ENCODE measurements at regions not wholly inside any gene's neighbourhood (a gene's known extent, or its start where the extent isn't known, plus 50 kb on each side); places are given as distances from the start of the nearest gene placed in this dataset.
A peak's percentile ranks its signal among the peaks of the same experiment; 100 is the strongest.
"Not testable (repeated sequence)": the region's sequence is repeated elsewhere in the genome, so short reads cannot be mapped to it uniquely, and the experiment has no call there.

DNA sequence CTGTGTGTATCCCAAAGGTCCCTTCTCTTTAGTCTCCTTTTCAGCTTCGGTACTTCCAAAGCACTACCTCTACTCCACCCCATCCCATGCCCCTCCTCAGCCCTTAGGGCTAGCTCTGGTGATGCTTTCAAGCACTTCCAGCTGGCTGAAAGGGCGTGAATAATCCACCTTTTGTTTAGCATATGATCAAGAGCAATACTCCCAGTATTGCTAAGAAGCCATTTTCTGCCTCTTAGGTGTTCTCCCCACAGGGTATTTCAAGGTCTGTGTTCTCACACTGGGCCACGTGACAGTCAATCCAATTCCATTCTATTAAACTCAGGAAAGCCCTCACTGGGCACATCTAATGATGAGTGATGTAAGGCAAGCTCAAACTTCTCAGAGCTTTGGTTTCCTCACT is 298.5 kb upstream of the PROX1 start:
- no peak for DNase-seq

GRCh38 chr1:213690341-213690917 is 297.3 kb upstream of the PROX1 start:
- no peak for DNase-seq

- DNase-seq = no peak
Measured at GRCh38 chr1:213692321-213692720, 295.5 kb upstream of the PROX1 start.

GRCh38 chr1:213693864-213694263 is 293.9 kb upstream of the PROX1 start:
- no peak for DNase-seq

DNA sequence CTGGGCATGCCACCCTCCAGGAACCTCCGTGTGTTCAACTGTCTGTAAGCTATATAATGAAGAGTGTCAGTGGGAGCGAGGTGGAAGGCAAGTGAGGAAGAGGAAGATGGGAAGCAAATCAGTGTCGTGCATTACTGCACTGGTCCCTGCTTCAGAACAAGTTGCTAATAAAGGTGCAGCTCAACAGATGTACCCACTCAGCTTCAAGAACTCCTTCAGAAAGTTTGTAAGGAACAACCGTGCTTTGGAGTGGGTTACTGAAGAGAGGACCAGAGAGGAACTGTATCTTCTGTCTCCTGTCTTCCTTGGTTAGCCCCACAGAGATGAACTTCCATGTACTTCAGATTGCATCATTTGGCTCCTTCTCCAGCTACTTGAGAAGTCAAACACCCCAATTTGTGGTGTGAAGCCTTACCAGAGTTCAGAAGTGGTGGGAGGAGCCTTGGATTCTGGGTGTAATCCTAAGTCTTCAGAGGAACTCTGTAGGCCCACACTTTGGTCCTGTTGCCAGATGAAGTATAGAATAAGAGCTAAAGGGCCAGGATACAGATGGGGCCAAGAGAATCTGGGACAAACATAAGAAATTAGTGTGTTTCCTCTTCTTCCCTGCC is 290.5 kb upstream of the PROX1 start:
- no peak for DNase-seq

- no peak for DNase-seq
Measured at GRCh38 chr1:213698092-213698702, 289.6 kb upstream of the PROX1 start.

DNA sequence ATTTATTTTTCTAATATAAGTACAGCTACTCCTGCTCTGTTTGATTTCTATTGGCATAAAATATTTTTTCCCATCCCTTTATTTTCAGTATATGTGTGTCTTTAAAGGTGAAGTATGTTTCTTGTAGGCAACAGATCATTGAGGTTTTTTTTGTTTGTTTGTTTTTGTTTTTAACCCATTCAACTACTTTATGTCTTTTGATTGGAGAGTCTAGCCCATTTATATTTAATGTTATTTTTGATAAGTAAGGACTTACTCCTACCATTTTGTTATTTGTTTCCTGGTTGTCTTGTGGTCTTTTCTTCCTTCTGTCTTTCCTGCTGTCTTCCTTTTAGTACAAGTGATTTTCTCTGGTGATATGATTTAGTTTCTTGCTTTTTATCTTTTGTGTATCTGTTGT is 285.1 kb upstream of the PROX1 start:
- DNase-seq = no peak

DNA sequence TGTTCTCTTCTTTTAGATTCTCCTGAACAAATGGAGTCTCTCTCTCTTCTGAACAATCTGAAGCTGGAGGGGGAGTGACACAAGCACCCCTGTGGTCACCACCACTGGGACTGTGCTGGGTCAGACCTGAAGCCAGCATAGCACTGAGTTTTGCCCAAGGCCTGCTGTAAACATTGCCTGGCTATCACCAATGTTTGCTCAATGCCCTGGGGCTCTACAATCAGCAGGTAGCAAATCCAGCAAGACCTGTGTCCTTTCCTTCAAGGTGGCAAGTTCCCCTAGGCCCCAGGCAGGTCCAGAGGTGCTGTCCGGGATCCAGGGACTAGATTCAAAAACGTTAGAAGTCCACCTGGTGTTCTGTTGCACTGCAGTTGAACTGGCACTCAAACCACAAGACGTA is 282.8 kb upstream of the PROX1 start:
- no peak for DNase-seq

DNA sequence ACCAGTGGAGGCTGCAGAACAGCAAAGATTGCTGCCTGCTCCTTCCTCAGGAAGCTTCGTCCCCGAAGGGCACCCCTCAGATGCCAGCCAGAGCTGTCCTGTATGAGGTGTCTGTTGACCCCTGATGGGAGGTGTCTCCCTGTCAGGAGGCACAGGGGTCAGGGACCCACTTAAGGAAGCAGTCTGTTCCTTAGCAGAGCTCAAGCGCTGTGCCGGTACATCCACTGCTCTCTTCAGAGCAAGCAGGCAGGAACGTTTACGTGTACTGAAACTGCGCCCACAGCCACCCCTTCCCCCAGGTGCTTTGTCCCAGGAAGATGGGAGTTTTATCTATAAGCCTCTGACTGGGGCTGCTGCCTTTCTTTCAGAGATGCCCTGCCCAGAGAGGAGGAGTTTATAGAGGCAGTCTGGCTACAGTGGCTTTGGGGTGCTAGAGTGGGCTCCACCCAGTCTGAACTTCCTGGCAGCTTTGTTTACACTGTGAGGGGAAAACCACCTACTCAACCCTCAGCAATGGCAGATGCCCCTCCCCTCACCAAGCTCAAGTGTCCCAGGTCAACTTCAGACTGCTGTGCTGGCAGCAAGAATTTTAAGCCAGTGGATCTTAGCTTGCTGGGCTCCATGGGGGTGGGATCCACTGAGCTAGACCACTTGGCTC is 275.8 kb upstream of the PROX1 start:
- not testable (repeated sequence) for DNase-seq

DNA sequence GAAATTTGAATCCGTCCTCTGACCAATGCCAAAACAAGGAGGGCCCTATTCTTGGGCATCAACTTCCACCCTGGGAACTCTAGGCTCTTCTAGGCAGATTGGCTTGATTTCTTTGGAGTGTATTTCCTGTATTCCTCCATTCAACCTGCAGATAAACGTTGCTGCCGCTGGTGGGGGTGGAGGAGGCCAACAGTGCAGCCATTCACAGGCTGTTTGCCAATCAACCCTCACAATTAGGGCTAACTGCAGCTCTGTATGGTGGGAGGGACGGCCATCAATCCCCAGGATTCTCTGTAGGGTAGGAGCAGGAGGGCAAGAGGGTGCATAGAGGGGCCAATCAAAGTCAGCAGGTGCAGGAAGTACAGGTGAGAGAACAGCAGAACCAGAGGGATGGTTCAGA is 273.1 kb upstream of the PROX1 start:
- no peak for DNase-seq

DNA sequence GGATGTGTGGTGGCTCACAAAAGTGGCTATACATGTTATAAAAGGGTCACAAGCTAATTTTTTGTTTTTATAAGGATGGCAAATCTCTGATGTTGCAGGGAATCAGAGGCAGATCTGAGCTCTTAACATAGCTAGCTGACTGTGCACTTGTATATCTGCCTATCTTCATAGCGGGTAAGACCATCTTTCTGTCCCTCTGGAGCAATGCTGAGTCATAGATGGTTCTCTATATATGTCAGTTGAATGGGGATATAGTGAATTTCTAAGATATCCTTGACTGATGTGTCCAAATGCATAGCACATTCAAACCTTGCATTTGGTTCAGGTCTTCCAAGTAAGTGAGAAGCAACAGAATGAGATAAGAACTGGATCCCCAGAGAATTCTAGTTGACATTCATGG is 272.6 kb upstream of the PROX1 start:
- no peak for DNase-seq

- no peak for DNase-seq
Measured at GRCh38 chr1:213719462-213719861, 268.3 kb upstream of the PROX1 start.

- peak; percentile 30 for DNase-seq
Measured at GRCh38 chr1:213720032-213720431, 267.7 kb upstream of the PROX1 start.

- DNase-seq = no peak
Measured at GRCh38 chr1:213723187-213723586, 264.6 kb upstream of the PROX1 start.

- no peak for DNase-seq
Measured at GRCh38 chr1:213724640-213725536, 262.9 kb upstream of the PROX1 start.

- no peak for DNase-seq
Measured at GRCh38 chr1:213727853-213728592, 259.8 kb upstream of the PROX1 start.

GRCh38 chr1:213728593-213729536 is 258.9 kb upstream of the PROX1 start:
- no peak for DNase-seq

DNA sequence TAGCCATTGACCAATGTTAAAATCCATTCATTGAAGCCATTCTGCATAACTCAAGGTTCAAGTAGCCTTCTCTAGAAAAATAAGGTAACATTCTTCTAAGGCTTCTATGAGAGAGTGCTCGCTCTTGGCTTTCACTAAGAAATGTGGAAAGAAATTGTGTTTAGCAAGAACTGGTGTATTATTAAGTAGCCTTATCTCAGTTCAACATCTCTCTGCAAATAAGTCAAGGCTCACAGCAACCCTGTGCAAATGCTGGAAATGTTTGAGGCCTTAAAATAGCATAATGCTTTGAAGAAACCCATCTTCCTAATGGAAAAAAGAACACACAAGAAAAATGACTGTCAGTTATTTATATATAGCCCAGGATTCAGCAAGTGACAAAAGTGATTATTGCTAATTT is 254.1 kb upstream of the PROX1 start:
- no peak for DNase-seq

GRCh38 chr1:213737398-213738035 is 250.3 kb upstream of the PROX1 start:
- no peak for DNase-seq

DNA sequence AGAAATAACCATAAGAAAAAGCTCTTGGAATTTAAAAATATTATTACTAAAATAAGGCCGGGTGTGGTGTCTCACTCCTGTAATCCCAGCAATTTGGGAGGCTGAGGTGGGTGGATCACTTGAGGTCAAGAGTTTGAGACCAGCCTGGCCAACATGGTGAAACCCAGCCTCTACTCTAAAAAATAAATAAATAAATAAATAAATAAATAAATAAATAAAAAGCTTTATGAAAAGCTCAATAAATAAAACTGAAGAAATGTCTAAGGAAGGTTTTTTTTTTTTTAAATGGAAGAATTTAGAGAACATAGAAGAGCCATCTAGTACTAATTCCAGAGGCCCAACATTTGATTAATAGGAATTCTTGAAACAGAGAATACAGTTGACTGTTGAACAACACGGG is 249.1 kb upstream of the PROX1 start:
- no peak for DNase-seq

DNA sequence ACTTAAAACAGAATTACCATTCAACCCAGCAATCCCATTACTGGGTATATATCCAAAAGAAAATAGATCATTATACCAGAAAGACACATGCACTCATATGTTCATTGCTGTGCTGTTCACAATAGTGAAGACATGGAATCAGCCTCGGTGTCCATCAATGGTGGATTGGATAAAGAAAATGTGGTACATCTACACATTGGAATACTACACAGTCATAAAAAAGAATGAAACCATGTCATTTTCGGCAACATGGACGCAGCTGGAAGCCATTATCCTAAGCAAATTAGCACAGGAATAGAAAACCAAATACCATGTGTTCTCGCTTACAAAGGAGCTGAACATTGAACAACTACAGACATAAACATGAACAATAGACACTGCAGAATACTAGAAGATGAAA is 244.8 kb upstream of the PROX1 start:
- DNase-seq = no peak

Data from NCI-H510A (cell line).